Activated naive CD8-positive, alpha-beta T cell (primary cell): ENCODE measurements at regions not wholly inside any gene's neighbourhood (a gene's known extent, or its start where the extent isn't known, plus 50 kb on each side); places are given as distances from the start of the nearest gene placed in this dataset.
"Not testable (repeated sequence)": the region's sequence is repeated elsewhere in the genome, so short reads cannot be mapped to it uniquely, and the experiment has no call there.

ENCODE experiments used
- H3K27ac Mint-ChIP-seq: one replicate; pipeline ENCODE4 v1.8.0; 2021; ENCODE audit warnings: mixed read lengths
- H3K27me3 Mint-ChIP-seq: one replicate; pipeline ENCODE4 v1.8.0; 2021; ENCODE audit warnings: mixed read lengths
- H3K36me3 Mint-ChIP-seq: one replicate; pipeline ENCODE4 v1.8.0; 2021; ENCODE audit warnings: mixed read lengths
- H3K4me1 Mint-ChIP-seq: one replicate; pipeline ENCODE4 v1.8.0; 2021; ENCODE audit warnings: low read depth, mixed read lengths
- H3K4me3 Mint-ChIP-seq: one replicate; pipeline ENCODE4 v1.8.0; 2021; ENCODE audit warnings: mild to moderate bottlenecking, mixed read lengths
- H3K9me3 Mint-ChIP-seq: one replicate; pipeline ENCODE4 v1.8.0; 2021; ENCODE audit warnings: low read depth, mixed read lengths

DNA sequence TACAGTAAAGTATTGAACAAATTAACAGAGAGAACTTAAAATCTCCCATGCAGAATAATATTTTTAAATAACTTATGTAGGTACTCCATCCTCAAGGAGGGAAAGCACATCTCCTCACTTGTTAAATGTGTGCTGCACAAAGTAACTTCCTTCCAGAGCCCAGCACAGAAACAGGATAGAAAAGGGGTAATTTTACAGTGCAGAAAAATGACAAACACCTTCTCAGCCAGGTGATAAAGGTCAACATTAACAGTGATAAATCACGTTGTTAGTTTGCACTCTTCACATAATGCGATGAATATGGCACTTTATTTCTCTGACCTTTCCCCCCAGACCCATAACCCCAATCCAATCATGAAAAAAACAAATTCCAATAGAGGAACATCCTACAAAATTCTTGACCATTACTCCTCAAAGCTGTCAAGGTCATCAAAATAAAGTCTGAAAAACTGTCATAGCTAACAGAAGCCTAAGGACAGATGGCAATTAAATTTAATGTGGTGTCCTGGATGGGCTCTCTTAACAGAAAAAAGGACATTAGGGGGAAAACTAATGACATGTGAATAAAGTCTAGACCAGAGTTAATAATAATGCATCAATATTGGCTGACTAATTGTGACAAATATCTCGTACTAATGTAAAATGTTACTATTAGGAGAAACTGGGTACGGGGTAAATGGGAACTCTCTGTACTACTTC lies 547.4 kb upstream of the AGA start:
- Mint-ChIP-seq H3K4me1 (no peaks in the 10 kb centered on the region), H3K9me3 (no peaks in the 10 kb centered on the region), H3K27me3 (no peaks in the 10 kb centered on the region), H3K27ac (no peak overlapping the region), H3K4me3 (no peak overlapping the region), H3K36me3 (no peaks in the 10 kb centered on the region)

DNA sequence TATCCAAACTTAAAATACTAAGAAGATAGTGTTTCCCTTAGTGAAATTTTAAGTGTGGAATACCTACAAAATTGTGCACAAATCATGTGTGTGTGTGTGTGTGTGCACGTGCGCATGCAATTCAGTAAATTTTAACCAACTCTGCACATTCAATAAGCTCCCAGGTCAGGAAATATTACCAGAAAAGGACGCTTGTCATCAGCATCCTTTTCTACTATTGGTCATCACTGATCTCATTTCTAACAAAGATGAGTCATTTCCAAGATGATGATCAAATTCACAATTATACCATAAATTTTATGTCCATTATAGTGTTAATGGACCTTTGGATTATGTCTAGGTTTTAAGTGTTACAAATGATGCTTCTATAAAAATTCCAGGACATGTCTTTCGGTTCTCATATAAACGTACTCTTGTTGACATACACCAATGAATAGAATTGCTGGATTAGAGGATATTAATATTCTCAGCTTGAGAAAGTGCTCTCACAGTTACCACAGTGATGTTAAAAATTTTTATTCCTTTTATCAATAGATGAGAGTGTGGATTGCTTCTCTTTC lies 560.9 kb upstream of the AGA start:
- H3K36me3 Mint-ChIP-seq = no peaks in the 10 kb centered on the region
- no peak overlapping the region for H3K27ac Mint-ChIP-seq
- no peaks in the 10 kb centered on the region for H3K27me3 Mint-ChIP-seq
- no peaks in the 10 kb centered on the region for H3K4me1 Mint-ChIP-seq
- no peak overlapping the region for H3K4me3 Mint-ChIP-seq
- peaks cover 17% of the 10 kb centered on the region for H3K9me3 Mint-ChIP-seq

DNA sequence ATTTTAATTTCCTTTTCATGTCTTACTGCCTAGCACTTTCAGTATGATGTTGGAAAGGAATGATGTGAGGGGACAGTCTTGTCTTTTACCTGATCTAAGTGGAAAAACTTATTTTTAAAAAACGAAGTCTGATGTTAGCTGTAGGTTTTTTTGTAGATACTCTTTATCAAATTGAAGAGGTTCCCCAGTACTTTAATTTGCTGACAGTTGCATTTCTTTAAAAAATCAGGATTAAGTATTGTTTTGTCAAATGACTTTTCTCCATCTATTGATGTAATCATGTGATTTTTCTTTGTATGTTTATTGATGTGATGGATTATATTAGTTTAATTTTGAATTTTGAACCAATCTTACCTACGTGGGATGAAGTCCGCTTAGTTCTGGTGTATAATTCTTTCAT lies 568.4 kb upstream of the AGA start:
- H3K9me3 Mint-ChIP-seq = peaks cover 5% of the 10 kb centered on the region
- H3K27ac Mint-ChIP-seq = no peak overlapping the region
- H3K27me3 Mint-ChIP-seq = no peaks in the 10 kb centered on the region
- H3K4me1 Mint-ChIP-seq = no peaks in the 10 kb centered on the region
- H3K4me3 Mint-ChIP-seq = no peak overlapping the region
- no peaks in the 10 kb centered on the region for H3K36me3 Mint-ChIP-seq

DNA sequence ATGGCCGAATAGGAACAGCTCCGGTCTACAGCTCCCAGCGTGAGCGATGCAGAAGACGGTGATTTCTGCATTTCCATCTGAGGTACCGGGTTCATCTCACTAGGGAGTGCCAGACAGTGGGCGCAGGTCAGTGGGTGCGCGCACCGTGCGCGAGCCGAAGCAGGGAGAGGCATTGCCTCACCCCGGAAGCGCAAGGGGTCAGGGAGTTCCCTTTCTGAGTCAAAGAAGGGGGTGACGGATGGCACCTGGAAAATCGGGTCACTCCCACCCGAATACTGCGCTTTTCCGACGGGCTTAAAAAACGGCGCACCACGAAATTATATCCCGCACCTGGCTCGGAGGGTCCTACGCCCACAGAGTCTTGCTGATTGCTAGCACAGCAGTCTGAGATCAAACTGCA lies 572.8 kb upstream of the AGA start:
- not testable (repeated sequence) for H3K27me3 Mint-ChIP-seq, H3K36me3 Mint-ChIP-seq, H3K4me1 Mint-ChIP-seq, H3K4me3 Mint-ChIP-seq, H3K27ac Mint-ChIP-seq, H3K9me3 Mint-ChIP-seq

DNA sequence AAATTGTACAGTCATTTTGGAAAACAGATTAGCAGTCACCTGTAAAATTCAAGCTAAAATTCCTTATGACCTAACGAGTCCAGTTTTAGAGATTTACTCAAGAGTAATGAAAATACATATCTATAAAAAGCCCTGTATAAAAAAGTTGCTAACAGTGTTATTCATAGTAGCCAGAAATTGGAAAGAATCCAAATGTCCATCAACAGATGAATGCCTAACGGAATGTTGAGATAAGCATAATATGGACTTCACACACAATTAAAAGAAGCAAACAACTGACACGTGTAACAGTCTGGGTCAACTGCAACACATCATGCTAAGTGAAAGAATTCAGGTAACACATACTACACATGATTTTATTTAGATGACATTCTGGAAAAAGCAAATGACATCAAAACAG lies 584.8 kb upstream of the AGA start:
- H3K27ac Mint-ChIP-seq = no peak overlapping the region
- H3K36me3 Mint-ChIP-seq = no peaks in the 10 kb centered on the region
- H3K4me1 Mint-ChIP-seq = no peaks in the 10 kb centered on the region
- no peaks in the 10 kb centered on the region for H3K9me3 Mint-ChIP-seq
- H3K27me3 Mint-ChIP-seq = no peaks in the 10 kb centered on the region
- no peak overlapping the region for H3K4me3 Mint-ChIP-seq

DNA sequence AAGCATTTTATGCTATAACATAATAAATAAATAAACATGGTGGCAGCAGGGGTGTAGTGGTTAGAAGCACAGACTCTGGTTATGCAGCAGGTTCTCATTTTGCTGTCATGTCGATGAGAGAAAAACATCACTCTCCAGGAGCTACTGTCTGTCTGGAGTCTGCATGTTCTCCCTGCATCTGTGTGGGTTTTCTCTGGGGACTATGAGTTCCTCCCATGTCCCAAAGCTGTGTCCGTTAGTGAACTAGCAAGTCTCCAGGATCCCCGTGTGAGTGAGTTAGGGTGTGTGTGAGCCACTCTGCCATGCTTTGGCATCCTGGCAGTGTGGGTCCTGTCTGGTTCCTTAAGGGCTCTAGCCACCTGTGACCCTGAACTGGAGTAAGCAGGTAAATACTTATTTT lies 585.6 kb upstream of the AGA start:
- no peaks in the 10 kb centered on the region for H3K4me1 Mint-ChIP-seq
- H3K36me3 Mint-ChIP-seq = no peaks in the 10 kb centered on the region
- H3K27me3 Mint-ChIP-seq = no peaks in the 10 kb centered on the region
- no peak overlapping the region for H3K27ac Mint-ChIP-seq
- no peaks in the 10 kb centered on the region for H3K9me3 Mint-ChIP-seq
- H3K4me3 Mint-ChIP-seq = no peak overlapping the region

DNA sequence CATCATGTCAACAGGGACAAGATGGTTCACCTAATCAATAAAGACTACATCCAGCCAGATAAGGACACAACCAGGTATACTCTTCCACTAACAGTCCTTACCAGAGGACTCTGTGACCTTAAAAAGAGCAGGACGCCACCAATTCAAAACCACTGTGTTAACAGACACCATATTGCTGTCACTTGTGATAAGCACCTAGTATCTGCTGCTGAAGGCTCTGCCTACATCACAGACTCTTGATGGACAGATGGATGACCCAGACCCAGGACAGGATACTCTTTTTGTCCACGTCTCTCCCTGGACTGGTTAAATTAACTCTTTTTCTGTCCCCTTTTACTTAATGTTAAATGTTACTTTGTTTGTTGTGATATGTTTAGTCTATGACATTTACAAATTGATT lies 586.2 kb upstream of the AGA start:
- Mint-ChIP-seq H3K4me1 (no peaks in the 10 kb centered on the region), H3K4me3 (no peak overlapping the region), H3K27me3 (no peaks in the 10 kb centered on the region), H3K9me3 (no peaks in the 10 kb centered on the region), H3K27ac (no peak overlapping the region), H3K36me3 (no peaks in the 10 kb centered on the region)

DNA sequence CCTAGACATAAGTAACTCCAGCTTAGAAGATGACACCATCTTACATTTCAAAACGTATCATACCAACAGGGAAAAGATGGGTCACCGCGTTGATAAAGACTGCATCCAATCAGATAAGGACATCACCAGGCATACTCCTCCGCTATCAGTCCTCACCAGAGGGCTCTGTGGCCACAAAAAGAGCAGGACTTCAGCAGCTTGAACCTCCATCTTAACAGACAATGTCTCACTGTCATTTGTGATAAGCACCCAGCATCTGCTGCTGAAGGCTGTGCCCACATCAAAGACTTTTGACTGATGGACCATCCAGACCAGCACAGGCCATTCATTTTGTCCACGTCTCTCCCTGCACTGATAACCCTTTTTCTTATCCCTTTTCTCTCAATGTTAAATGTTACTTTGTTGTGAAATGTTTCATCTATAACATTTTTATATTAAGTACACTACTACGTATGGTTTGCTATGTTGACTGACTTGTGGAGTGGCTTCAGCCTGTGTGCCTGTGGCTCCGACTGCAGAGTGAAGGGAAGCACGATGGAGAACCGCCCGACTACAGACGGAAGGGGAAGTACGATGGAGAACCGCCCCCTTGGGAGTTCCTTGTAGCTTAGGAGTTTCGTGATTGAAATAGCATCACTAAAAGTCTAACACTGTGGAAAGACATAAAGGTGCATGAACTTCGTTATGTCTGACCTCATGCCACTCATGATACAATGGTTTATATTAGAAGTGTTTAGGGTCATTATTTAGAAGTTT lies 595.4 kb upstream of the AGA start:
- Mint-ChIP-seq H3K36me3 (no peaks in the 10 kb centered on the region), H3K9me3 (peaks cover 7% of the 10 kb centered on the region), H3K27me3 (no peaks in the 10 kb centered on the region), H3K4me3 (no peak overlapping the region), H3K27ac (no peak overlapping the region), H3K4me1 (no peaks in the 10 kb centered on the region)

DNA sequence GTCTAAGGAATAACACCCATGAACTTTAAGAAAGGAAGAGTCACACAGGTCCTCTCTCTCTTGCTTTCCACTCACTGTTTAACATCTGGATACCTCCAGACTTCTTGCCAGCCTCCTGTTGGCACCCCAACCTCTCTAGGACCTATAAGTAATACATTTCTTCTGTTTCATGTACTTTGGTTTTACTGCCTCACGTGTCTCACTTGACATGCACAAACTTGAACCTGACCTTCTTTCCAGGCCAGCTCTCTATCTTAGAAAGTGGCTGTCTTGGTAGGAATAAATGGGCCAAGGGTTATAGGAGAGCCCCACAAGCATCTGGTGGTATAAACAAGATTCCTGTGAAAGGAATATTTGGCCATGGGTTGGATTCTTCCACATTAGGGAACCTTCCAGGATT lies 614.8 kb upstream of the AGA start:
- Mint-ChIP-seq H3K4me1 (no peaks in the 10 kb centered on the region), H3K27me3 (no peaks in the 10 kb centered on the region), H3K9me3 (peaks cover 7% of the 10 kb centered on the region), H3K4me3 (no peak overlapping the region), H3K27ac (no peak overlapping the region), H3K36me3 (no peaks in the 10 kb centered on the region)

DNA sequence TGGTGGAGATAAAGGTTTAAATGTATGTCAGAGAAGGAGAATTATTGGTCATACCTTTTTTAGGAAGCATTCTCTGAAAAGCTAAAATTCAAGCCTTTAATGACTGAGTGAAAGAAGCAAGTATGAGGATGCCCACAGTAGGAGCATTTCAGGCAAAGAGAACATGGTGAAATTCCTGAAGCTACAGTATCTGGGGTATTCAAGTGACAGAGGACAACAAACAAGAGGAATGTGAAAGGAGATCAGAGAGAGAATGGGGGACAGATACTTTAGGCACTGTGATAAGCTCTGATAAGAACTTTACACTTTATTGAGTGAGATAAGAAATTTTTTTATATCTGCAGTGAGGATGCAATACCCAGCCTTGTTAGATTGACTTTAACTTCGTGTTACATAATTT lies 621.3 kb upstream of the AGA start:
- no peak overlapping the region for H3K27ac Mint-ChIP-seq
- no peaks in the 10 kb centered on the region for H3K36me3 Mint-ChIP-seq
- H3K9me3 Mint-ChIP-seq = peaks cover 7% of the 10 kb centered on the region
- no peaks in the 10 kb centered on the region for H3K4me1 Mint-ChIP-seq
- no peaks in the 10 kb centered on the region for H3K27me3 Mint-ChIP-seq
- no peak overlapping the region for H3K4me3 Mint-ChIP-seq

DNA sequence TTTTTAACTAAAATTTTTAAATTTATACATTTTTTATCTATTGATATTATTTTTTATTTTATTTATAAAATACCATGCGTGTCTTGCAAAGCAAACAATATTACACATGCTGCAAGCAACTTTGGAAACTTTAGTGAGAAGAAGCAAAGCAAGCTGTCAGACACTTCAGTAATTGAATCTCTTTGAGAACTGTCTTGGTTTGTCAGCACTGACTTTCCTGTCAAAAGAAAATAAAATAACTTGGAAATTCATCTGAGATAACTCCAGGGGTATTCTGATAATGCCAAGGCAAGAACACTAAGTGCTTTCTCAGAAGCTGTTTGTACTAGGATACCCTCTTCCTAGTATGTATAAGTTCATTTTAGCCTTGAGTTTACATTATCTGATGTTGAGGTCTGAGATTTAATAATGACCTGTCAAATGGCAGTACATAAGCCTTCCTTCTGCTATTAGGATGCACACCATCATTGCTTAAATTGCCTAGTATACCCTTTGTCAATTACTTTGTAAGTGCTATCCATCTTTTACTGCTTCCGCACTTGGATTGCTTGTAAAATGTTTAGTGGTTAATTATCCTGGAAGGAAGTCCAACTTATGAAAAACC lies 624.2 kb upstream of the AGA start:
- Mint-ChIP-seq H3K4me1 (no peaks in the 10 kb centered on the region), H3K27ac (no peak overlapping the region), H3K9me3 (peaks cover 7% of the 10 kb centered on the region), H3K27me3 (no peaks in the 10 kb centered on the region), H3K4me3 (no peak overlapping the region), H3K36me3 (no peaks in the 10 kb centered on the region)

DNA sequence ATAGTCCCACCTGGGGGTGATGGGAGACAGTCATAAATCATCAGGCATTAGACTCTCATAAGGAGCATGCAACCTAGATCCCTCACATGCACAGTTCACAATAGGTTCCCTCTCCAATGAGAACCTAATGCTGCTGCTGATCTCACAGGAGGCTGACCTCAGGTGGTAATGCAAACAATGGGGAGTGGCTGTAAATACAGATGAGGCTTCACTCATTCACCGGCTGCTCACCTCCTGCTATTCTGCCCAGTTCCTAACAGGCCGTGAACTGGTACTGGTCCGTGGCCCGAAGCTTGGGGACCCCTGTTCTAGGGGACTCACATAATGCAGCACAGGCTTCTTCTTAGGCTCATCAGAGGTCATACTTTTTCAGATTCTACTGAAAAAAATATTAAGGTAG lies 625.9 kb upstream of the AGA start:
- no peaks in the 10 kb centered on the region for H3K4me1 Mint-ChIP-seq
- no peak overlapping the region for H3K4me3 Mint-ChIP-seq
- peaks cover 10% of the 10 kb centered on the region for H3K9me3 Mint-ChIP-seq
- H3K36me3 Mint-ChIP-seq = no peaks in the 10 kb centered on the region
- no peaks in the 10 kb centered on the region for H3K27me3 Mint-ChIP-seq
- no peak overlapping the region for H3K27ac Mint-ChIP-seq

DNA sequence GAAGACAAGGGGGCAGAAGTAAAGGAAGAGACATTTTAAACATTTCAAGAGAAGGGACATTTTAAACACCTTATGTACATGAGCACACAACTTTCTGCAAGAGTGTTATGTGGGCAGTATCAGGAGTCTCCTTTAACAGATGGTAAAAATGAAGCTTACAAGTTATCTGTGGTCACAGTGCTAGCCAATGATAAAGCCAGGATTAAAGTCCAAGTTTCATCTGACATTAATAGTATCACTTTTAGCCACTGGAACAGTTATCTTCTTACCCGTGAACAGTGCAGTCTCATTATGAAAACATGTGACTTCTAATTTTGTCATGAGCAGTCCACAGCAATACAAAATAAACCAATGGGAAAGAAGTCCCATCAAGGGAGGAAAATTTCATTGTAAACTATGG lies 627.9 kb upstream of the AGA start:
- Mint-ChIP-seq H3K4me1 (no peaks in the 10 kb centered on the region), H3K9me3 (peaks cover 4% of the 10 kb centered on the region), H3K4me3 (no peak overlapping the region), H3K36me3 (no peaks in the 10 kb centered on the region), H3K27me3 (no peaks in the 10 kb centered on the region), H3K27ac (no peak overlapping the region)

DNA sequence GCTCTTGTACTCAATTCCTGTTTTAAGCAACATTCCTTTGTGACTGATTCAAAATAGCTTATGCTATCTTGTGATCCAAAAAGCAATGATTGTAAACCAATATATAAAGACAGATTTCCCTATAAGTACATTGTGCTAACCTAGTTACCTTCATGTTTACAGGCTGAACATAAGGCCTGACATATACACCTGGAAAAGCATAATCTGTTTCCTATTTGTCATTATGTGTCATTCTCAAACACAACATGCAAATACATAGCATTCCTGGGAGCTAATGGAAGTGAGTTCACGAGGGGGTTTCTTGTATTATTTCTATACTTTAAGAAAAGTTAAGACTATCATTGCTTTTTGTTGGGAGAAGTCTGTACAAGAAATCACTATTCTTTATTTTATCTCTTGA lies 638.1 kb upstream of the AGA start:
- H3K36me3 Mint-ChIP-seq = no peaks in the 10 kb centered on the region
- no peak overlapping the region for H3K4me3 Mint-ChIP-seq
- no peak overlapping the region for H3K27ac Mint-ChIP-seq
- no peaks in the 10 kb centered on the region for H3K9me3 Mint-ChIP-seq
- no peaks in the 10 kb centered on the region for H3K4me1 Mint-ChIP-seq
- no peaks in the 10 kb centered on the region for H3K27me3 Mint-ChIP-seq

DNA sequence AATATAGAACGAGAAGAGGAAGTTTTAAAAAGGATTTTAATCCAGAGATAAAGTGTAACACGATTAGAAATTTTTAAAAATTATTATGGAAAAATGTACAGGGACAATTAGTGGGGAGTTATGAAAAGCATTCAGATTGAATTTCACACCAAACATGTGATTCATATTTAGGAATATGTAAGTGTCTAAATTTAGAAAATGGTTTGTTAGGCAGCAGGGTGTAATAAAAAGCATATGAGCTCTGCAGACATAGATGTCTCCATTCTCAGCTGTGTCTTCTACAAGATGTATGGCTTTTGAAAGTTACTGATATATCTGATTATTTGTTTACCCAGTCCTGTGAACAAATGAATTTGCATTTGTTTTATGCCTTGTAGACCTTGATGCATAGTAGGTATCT lies 638.9 kb upstream of the AGA start:
- Mint-ChIP-seq H3K27ac (no peak overlapping the region), H3K36me3 (no peaks in the 10 kb centered on the region), H3K4me3 (no peak overlapping the region), H3K4me1 (no peaks in the 10 kb centered on the region), H3K27me3 (no peaks in the 10 kb centered on the region), H3K9me3 (no peaks in the 10 kb centered on the region)
